ENCODE measurements at regions not wholly inside any gene's neighbourhood (a gene's known extent, or its start where the extent isn't known, plus 50 kb on each side); places are given as distances from the start of the nearest gene placed in this dataset.

- TF ChIP-seq CBX8 (IDR thresholded peaks at IDR 0.05; ENCODE audit: borderline replicate concordance, low read depth, low read length): no peak
- TF ChIP-seq TBP (IDR thresholded peaks at IDR 0.05; ENCODE audit: low read depth, low read length): peak; percentile 71
- TF ChIP-seq, protein P1, sequence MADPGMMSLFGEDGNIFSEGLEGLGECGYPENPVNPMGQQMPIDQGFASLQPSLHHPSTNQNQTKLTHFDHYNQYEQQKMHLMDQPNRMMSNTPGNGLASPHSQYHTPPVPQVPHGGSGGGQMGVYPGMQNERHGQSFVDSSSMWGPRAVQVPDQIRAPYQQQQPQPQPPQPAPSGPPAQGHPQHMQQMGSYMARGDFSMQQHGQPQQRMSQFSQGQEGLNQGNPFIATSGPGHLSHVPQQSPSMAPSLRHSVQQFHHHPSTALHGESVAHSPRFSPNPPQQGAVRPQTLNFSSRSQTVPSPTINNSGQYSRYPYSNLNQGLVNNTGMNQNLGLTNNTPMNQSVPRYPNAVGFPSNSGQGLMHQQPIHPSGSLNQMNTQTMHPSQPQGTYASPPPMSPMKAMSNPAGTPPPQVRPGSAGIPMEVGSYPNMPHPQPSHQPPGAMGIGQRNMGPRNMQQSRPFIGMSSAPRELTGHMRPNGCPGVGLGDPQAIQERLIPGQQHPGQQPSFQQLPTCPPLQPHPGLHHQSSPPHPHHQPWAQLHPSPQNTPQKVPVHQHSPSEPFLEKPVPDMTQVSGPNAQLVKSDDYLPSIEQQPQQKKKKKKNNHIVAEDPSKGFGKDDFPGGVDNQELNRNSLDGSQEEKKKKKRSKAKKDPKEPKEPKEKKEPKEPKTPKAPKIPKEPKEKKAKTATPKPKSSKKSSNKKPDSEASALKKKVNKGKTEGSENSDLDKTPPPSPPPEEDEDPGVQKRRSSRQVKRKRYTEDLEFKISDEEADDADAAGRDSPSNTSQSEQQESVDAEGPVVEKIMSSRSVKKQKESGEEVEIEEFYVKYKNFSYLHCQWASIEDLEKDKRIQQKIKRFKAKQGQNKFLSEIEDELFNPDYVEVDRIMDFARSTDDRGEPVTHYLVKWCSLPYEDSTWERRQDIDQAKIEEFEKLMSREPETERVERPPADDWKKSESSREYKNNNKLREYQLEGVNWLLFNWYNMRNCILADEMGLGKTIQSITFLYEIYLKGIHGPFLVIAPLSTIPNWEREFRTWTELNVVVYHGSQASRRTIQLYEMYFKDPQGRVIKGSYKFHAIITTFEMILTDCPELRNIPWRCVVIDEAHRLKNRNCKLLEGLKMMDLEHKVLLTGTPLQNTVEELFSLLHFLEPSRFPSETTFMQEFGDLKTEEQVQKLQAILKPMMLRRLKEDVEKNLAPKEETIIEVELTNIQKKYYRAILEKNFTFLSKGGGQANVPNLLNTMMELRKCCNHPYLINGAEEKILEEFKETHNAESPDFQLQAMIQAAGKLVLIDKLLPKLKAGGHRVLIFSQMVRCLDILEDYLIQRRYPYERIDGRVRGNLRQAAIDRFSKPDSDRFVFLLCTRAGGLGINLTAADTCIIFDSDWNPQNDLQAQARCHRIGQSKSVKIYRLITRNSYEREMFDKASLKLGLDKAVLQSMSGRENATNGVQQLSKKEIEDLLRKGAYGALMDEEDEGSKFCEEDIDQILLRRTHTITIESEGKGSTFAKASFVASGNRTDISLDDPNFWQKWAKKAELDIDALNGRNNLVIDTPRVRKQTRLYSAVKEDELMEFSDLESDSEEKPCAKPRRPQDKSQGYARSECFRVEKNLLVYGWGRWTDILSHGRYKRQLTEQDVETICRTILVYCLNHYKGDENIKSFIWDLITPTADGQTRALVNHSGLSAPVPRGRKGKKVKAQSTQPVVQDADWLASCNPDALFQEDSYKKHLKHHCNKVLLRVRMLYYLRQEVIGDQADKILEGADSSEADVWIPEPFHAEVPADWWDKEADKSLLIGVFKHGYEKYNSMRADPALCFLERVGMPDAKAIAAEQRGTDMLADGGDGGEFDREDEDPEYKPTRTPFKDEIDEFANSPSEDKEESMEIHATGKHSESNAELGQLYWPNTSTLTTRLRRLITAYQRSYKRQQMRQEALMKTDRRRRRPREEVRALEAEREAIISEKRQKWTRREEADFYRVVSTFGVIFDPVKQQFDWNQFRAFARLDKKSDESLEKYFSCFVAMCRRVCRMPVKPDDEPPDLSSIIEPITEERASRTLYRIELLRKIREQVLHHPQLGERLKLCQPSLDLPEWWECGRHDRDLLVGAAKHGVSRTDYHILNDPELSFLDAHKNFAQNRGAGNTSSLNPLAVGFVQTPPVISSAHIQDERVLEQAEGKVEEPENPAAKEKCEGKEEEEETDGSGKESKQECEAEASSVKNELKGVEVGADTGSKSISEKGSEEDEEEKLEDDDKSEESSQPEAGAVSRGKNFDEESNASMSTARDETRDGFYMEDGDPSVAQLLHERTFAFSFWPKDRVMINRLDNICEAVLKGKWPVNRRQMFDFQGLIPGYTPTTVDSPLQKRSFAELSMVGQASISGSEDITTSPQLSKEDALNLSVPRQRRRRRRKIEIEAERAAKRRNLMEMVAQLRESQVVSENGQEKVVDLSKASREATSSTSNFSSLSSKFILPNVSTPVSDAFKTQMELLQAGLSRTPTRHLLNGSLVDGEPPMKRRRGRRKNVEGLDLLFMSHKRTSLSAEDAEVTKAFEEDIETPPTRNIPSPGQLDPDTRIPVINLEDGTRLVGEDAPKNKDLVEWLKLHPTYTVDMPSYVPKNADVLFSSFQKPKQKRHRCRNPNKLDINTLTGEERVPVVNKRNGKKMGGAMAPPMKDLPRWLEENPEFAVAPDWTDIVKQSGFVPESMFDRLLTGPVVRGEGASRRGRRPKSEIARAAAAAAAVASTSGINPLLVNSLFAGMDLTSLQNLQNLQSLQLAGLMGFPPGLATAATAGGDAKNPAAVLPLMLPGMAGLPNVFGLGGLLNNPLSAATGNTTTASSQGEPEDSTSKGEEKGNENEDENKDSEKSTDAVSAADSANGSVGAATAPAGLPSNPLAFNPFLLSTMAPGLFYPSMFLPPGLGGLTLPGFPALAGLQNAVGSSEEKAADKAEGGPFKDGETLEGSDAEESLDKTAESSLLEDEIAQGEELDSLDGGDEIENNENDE (IDR thresholded peaks at IDR 0.05; ENCODE audit: insufficient replicate concordance, low read length): no peak
- 0 out of 2 replicates have a peak, but pooled peaks have one; percentile 25 for TF ChIP-seq SRF (IDR thresholded peaks at IDR 0.05; ENCODE audit: low read depth, low read length)
- TF ChIP-seq EGR1 (IDR thresholded peaks at IDR 0.05; ENCODE audit: borderline replicate concordance, low read depth, low read length): peak; percentile 61
- TF ChIP-seq JUN (IDR thresholded peaks at IDR 0.05; ENCODE audit: low read depth, low read length): peak; percentile 94
- TF ChIP-seq CHD1 (IDR thresholded peaks at IDR 0.05; ENCODE audit: low read depth, low read length): no peak
- TF ChIP-seq RFX5 (IDR thresholded peaks at IDR 0.05; ENCODE audit: borderline replicate concordance, low read depth, low read length): 0 out of 2 replicates have a peak, but pooled peaks have one; percentile 4
- TF ChIP-seq, protein P2, sequence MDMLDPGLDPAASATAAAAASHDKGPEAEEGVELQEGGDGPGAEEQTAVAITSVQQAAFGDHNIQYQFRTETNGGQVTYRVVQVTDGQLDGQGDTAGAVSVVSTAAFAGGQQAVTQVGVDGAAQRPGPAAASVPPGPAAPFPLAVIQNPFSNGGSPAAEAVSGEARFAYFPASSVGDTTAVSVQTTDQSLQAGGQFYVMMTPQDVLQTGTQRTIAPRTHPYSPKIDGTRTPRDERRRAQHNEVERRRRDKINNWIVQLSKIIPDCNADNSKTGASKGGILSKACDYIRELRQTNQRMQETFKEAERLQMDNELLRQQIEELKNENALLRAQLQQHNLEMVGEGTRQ (IDR thresholded peaks at IDR 0.05; ENCODE audit: low read length): peak; percentile 66; the same call in 1 of the 2 replicates
Observed at GRCh38 chr9:129334105-129334935, 156.3 kb upstream of the IER5L start (continued).
